Activated T-cell treated with anti-CD3 and anti-CD28 coated beads for 48 hours (primary cell): ENCODE measurements at regions not wholly inside any gene's neighbourhood (a gene's known extent, or its start where the extent isn't known, plus 50 kb on each side); places are given as distances from the start of the nearest gene placed in this dataset.
"Not testable (repeated sequence)": the region's sequence is repeated elsewhere in the genome, so short reads cannot be mapped to it uniquely, and the experiment has no call there.

Experiments
- DNase-seq: peaks from one replicate; pipeline ENCODE4 v3.0.0-alpha.2; 2020; ENCODE audit warnings: low read depth

- DNase-seq, result no peak
Measured at GRCh38 chrX:40530509-40530908, 50.3 kb upstream of the ATP6AP2 start.

GRCh38 chrX:40527543-40527942 is 53.2 kb upstream of the ATP6AP2 start:
- DNase-seq, result no peak

- no peak for DNase-seq
Measured at GRCh38 chrX:40526412-40526811, 54.4 kb upstream of the ATP6AP2 start.

DNA sequence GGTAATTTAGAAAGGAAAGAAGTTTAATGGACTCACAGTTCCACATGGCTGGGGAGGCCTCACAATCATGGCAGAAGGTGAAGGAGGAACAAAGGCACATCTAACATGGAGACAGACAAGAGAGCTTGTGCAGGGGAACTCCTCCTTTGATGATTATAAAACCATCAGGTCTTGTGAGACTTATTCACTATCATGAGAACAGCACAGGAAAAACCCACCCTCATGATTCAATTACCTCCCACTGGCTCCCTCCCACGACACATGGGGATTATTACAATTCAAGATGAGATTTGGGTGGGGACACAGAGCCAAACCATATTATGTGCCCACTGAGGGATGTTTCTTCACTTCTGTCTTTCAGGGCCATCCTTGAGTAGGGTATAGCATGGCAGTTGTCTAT is 54.9 kb upstream of the ATP6AP2 start:
- not testable (repeated sequence) for DNase-seq

GRCh38 chrX:40524423-40524822 is 56.3 kb upstream of the ATP6AP2 start:
- no peak for DNase-seq

GRCh38 chrX:40523852-40524251 is 56.9 kb upstream of the ATP6AP2 start:
- DNase-seq, result no peak

- DNase-seq, result no peak
Measured at GRCh38 chrX:40521868-40522450, 58.8 kb upstream of the ATP6AP2 start.

GRCh38 chrX:40514376-40514775 is 66.4 kb upstream of the ATP6AP2 start:
- DNase-seq, result no peak

DNA sequence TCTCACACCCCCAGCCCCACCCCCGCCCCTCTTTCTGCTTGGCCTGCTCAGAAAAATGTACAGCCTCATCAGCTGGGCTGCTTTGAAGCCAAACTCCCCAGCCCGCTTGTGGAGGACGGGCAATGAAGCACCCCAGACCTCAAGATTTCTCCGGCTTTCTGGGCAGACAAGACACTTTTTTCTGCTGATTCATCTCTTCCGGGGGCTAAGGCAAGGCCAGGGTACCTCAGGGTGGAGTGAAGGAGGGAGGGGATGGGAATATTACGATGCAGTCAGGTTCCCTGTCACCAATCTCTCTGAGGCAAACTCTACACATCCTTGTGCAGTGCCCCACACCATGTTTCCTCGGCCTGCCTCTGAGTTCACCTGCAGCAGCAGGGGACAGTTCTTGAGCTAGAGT is 66.9 kb upstream of the ATP6AP2 start:
- no peak for DNase-seq

DNA sequence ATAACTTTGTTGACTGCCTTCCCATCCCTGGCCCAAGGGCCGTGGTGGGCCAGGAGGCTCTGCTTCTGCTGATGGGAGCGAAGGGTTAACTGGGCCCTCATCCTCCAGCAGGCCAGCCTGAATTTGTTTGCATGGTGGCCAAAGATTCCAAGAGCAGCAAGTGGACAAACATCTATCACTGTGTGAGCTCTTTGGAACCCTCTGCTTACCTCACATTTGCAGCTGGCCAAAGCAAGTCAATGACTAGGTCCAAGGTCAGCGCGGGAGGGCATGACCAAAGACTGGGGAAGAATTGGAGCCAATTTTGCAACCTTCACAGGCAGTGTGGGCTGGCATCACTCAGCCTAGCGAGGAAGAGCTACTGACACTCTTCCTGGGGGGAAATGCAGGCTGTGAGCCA is 67.8 kb upstream of the ATP6AP2 start:
- no peak for DNase-seq

DNA sequence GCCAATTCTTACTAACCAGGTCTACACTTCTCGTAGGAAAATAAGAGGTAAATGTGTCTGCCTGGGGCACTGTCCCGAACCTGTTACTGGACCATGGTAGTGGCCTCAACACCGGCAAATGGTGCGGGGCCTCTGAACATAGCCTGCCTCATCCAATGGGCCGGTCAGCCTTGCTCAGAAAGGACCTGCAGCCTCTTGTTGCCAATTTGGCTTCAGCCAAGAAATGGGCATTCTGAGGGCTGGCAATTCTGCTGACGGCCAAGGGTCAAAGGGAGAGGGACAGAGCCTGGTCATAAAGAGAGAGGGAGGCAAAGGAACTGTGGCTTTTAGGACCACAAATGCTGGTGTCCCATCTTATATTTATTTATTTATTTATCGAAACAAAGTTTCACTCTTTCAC is 69.5 kb upstream of the ATP6AP2 start:
- no peak for DNase-seq

GRCh38 chrX:40508560-40508959 is 72.2 kb upstream of the ATP6AP2 start:
- DNase-seq, result no peak

DNA sequence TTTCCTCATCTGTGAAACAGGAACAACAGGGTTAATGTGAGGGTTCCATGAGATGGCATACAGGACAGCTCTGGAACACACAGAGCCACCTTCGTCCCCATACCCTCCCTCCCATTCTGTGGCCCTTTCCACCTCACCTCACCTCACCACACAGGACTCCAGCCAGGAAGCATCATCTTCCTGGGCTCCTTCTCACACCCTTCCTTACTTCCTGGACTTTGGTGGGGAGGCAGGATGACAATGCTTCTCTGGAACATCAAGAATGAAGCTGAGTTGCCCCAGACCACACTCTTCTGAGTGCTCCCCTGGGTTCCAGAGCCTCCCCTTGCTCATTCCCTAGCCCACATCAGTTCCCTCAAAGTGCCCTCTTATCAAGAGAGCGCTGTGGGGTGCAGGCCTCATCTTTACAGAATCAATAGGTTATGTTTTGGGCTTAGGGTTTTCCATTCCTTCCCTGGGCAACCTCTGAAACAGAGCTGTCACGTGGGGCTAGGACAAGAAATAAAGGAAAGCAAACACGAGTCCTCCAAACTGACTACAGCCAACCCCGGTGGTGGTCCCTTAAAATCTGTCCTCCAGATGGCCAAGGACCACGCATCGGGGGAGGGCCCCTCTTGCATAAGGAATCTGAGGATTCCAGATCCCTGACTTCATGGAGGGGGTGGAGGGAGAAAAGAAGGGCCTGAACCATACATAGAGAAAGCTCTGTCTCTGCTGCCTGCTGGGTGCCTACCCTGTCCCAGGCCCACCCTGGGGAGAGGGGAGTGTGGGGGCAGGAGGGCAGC is 74.4 kb upstream of the ATP6AP2 start:
- DNase-seq, result no peak

- DNase-seq, result no peak
Measured at GRCh38 chrX:40504801-40505605, 75.8 kb upstream of the ATP6AP2 start.

DNA sequence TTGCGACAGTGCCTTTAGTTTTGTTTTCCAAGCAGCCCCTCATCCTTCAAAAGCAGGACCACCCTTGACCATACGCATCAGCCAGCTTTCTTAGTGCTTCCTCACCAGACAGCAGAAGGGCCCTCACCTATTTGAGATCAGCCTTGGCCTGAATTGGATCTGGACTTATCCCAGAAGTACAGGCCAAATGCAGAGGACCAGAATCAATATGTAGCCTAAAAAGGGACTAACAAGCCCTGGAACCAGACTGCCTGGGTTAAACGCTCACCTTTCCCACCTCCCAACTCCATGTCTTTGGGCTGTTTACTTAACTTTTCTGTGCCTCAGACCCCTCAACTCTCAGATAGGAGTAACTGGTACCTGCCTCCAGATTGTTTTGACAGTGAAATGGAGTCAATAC is 77.7 kb upstream of the ATP6AP2 start:
- no peak for DNase-seq

DNA sequence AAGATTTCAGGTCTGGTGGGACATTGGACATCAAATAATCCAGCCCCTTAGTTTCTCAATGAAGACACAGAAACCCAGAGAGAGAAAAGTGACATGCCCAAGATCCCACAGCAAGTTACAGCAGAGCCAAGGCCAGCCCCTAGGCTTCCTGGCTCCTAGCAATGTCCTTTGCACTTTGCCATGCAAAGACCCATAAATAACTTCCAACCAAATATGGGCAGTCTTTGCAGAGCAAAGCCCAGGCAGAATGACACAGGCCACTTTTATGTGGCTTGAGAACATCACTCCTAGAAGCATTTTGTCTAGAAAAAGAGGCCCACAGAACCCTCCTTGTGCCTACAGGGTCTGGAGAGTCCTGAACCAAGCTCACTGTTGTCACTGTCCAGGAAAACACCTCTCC is 78.1 kb upstream of the ATP6AP2 start:
- DNase-seq, result no peak

- no peak for DNase-seq
Measured at GRCh38 chrX:40501164-40501855, 79.5 kb upstream of the ATP6AP2 start.

- DNase-seq, result no peak
Measured at GRCh38 chrX:40496728-40497127, 84.0 kb upstream of the ATP6AP2 start.

- DNase-seq, result no peak
Measured at GRCh38 chrX:40495659-40496058, 85.1 kb upstream of the ATP6AP2 start.

DNA sequence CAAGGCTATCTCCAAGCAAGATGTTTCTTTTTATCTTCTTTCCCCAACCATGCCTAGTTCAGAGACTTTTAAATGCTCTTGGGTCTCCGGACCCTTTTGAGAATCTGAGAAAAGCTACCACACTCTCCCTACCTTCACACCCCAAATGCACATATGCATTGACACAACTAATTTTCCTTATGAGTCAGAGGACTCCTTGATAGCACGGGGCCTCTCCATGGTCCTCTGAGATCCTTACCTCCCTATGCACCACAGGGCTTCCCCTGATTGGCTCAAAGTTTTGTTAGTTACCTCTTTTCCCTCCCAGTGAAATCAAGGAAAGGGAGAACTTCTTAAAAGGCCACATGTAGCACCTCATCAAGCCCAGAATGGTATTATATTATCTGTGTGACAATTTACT is 86.8 kb upstream of the ATP6AP2 start:
- no peak for DNase-seq

GRCh38 chrX:40488296-40488695 is 92.5 kb upstream of the ATP6AP2 start:
- DNase-seq, result no peak

DNA sequence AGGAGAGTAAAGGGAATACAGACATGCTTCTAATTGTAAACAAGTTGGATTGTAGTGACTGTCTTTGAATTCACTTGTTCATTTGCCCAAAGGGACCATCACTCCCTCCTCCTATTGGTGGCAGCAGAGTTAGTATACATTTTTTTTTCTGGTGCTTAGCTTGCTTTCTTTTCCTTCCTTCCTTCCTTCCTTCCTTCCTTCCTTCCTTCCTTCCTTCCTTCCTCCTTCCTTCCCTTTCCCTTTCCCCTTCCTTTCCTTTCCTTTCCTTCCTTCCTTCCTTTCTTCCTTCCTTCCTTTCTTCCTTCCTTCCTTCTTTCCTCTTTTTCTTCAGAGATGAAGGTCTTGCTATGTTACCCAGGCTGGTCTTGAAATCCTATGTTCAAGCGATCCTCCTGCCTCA is 94.8 kb upstream of the ATP6AP2 start:
- DNase-seq, result no peak
